Middle frontal gyrus (tissue), 1 donor: ENCODE measurements at regions not wholly inside any gene's neighbourhood (a gene's known extent, or its start where the extent isn't known, plus 50 kb on each side); places are given as distances from the start of the nearest gene placed in this dataset.

Source experiments
- DNase-seq: peaks from one replicate; pipeline ENCODE4 v3.0.0-alpha.2; 2015; ENCODE audit warnings: low spot score; ENCODE audit errors: extremely low spot score

DNA sequence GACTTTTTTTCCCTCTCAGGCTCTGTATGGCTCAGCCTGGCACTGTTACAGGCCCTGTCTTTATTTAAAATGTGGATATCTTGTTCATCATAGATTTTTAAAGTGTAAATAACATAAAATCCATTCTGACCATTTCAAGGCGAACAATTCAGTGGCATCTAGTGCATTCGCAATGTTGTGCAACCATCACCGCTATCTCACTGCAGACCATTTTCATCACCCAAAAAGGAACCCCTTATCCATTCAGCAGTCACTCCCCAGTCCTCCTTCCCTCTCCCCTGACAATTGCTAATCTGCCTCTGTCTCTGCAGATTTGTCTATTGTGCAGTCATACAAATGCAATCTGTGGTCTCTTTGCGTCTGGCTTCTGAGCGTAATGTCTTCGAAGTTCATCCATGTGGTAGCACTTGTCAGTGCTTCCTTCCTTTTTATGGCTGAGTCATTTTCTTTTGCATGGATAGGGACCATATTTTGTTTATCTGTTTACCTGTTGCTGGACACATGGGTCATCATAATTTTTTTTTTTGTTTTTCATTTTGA is 148.8 kb upstream of the LHX5 start:
- no peak for DNase-seq

DNA sequence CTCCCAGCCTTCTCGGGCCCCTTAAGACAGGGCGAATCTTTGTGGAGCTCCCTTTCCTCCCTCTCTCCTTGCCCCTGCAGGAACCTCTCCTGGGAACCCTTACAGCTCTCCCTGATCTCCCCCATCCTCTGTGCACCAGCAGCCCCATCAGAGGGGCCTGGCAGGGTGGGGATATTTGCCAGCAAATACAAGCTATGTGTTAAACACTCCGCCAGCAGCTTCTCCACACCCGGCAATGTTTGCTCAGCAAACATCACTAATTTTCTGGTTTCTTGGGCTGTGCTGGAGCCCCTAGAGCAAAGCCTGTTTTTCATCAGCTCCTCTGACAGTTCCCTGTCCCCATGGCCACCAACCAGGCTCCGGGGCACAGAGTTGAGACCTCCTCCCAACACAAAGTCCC is 147.5 kb upstream of the LHX5 start:
- no peak for DNase-seq

DNA sequence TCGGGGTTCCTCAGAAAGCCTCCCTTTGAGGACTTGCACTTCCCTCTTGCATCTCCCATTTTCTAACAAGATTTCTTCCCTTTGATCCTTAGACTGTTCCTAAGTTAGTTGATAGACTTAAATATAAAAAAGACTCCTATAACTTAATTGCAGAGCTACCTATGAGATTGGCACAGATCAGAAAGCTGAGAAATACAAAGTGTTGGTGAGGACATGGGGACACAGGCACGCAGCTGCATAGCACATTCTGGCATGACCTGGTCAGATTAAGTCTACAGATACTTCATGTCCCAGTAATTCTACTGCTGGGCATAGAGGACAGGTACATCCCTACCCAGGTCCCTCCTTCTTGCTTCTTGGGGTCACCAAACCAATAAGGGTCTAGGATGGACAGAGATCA is 141.7 kb upstream of the LHX5 start:
- DNase-seq: no peak

DNA sequence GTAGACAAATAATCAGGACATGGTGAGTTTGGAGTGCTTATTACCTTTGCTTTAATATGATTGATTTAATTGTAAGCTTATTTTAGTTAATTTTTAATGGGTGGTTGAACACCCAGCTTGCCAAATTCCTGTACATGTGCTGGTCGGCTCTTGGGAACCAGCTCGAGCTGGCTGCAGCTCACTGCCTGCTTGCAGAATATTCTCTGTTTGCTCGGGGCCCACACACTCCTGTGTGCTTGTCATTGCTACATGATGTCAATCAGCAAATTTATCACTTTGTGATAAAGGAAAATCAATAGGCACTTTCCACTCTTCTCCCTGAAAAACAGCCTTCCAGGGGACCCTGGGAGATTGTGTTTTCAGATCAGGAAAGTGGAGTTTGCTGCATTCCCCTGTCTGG is 141.1 kb upstream of the LHX5 start:
- no peak for DNase-seq

DNA sequence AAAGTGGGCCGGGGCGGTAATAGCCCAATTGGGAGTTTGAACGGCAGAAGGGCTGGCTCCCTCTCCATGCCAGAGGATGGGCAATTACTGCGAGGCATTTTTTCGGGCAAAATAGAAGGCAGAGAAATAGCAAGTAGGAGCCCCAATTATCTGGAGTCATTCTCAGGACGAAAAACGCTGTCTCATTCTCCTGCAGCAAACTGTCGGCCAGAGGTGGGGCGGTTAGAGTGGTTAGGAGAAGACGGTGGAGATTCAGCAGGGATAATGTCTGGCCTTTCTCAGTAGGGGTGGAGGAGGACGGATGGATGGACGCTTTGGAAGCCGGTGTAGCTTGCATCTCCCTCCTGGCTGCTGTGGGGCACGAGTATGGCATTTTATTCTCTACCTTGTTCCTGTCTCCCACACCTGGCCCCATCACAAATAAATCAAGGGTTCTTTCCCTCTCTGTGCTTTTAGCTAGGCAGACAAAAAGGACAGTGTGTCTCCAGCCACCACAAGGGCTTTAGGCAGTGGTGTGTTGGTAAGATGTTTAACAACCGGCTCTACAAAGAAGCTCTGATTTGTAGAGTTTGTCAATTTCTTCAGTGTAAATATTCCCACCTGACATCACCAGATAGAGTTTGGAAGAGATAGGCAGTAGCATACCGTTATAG is 140.5 kb upstream of the LHX5 start:
- DNase-seq: no peak

DNA sequence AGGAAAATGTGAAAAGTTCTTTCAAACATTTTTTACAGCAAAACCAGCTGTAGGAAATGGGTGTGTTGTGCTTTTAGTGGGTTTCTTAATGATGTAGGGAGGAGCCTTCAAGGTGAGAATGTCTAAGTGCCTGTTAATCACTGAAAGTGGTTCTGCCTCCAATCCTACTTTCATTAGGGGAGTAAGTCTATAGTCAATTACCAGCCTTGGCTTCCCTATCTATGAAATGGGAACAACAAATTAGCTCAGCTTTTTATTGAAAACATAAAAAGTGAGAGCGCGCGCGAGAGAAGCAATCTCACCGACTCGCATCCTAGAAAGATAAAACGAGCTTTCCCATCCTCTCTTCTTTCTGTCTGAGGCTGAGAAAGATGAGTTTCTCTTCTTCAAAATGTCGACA is 140.0 kb upstream of the LHX5 start:
- no peak for DNase-seq

DNA sequence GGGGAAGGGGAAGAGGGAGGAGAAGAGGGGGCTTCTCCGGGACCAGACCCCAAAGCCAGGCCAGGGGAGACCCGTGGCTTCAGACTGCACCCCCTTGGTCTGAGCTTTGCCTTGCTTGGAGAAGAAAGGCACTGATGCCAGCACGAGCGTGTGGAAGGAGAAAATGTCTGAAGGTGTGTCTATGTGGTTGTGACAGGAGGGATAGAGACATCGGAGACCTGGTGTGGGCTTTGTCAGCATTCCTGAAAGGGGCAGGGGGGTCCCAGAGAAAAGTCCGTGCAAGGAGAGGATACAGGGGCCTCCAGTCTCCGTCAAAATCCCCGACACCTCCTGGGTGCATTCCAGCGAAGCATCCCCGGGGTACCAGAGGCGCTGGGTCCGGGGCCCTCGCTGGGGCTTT is 139.0 kb upstream of the LHX5 start:
- no peak for DNase-seq

DNA sequence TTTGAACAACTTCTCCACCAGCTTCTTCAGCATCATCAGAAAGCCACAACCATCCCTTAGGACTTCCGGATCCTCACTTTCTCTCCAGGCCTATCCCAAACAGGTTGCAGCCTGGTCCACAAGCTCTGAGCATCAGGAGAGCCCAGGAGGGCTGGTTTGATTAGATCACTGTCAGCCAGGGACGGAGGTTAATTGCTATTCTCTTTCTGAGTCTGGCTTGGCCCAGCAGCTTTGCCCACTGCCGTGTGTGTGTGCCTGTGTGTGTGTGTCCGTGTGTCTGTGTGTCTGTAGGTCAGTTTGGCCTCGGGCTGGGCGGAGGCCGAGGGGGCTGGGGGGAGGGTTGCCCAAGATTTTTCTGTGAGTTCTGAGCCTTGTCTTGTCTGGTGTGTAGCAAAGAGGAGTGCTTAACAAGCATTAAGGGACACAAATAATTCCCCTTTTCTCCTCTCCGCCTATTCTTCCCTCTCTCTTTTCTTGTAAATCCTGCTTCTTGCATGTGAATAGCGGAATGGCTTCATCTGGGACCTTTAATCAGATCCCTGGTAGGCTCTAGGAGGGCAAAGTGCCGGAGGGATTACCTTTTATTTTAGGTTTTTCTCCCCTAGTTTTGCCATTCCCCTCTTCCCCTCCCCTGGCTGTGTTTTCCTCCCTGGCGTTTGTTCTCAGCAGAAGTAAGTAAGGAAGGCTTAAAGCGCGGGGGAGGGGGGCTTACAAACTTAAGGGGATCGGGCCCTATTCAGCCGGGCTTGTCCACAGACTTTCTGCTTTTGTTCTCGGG is 138.2 kb upstream of the LHX5 start:
- no peak for DNase-seq

DNA sequence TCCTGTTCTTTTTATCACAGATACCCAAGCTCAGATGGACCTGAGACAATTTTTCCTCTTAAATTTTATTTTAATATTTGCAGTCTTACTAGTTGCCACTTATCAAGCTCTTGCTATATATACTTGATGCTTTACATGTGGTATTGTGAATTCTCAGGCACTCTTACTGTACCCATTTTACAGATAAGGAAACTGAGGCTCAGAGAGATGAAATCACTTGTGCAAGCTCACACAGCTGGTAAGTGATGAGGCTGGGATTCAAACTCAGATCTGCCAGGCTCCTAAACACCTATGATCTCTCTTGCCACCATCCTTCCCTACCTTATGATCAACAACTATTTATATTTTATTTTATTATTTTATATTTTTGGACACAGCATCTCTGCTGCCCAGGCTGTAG is 133.0 kb upstream of the LHX5 start:
- DNase-seq: no peak

DNA sequence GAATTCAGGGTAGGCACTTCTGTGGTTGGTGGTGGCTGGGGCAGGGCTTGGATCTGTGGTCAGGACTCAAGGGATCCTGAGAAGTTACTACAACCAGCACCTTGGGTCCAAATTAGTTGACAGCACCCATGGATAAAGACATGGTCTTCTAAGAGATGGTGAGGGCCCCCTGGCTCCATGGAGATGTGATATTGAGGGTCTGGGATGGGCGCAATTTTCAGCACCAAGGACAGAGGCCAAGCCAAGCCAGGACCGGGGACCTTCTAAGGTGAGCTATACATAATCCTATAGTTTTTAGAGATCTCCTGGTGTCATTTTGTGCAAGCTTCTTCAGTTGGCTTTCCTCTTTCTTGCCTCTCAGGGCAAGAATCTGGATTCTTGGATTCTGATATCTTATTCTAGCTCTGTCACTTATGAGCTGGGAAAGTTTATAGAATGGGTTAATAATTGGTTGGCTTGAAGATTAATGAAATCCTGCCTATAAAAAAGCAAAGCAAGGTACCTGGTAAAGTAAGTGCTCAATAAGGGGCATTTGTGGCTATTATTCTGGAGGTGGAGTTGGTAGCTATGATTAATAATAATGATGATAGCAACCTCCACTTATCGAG is 130.1 kb upstream of the LHX5 start:
- no peak for DNase-seq

DNA sequence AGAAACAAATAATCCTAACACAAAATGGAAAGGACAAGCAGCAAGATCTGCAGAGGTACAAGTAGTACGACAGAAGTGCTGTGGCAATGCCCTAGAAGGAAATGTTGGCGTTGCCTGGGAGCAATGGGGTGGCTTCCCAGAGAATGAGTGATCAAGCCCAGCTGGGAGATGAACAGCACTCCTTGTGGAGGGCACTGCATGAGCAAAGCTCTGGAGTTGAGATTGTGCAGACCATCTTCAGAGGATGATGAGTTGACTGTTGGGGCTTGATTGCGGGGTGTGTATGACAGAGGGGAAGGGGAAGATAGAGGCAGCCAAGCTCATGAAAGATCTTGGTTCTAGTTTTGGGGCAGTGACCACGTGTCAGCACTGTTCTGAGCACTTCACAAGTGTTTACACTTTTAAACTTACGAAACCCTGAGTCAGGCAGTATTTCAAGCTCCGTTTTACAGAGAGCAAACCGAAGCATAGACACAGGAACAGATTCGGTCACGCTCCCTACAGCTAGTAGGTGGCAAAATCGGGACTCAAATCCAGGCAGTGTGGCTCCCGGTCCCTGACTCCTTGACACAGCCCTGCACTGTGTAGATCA is 127.2 kb upstream of the LHX5 start:
- DNase-seq: no peak

DNA sequence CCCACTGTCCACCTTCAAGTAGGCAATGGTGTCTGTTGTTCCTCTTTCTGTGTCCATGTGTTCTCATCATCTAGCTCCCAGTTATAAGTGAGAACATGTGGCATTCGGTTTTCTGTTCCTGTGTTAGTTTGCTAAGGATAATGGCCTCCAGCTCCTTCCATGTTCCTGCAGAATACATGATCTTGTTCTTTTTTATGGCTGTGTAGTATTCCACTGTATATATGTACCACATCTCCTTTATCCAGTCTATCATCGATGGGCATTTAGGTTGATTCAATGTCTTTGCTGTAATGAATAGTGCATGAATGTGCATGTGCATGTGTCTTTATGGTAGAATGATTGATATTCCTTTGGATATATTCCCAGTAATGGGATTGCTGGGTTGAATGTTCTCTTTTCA is 123.3 kb upstream of the LHX5 start:
- DNase-seq: no peak

DNA sequence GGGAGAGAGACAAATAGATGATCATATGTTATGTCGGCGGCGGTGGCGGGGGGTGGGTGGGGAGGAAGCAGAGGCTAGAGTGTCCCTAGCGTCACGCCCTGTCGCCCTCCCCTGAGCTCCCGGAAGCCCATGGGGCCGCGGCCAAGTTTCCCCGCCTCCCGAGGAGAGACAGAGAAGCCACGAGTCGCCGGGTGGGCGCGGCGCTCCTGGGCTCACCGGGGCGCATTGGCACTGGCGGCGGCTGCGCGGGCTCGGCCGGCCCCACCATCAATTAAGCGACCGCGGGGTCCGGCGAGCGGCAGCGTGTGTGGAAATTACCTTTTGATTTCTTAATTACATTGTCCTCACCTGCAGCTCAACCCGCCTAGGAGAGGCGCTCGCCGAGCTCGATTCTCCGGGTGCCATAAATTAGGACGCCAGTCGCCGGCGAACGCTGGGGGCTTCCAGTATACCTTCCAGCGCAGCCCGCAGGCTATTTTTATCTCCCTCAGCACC is 119.9 kb upstream of the LHX5 start:
- DNase-seq: no peak

DNA sequence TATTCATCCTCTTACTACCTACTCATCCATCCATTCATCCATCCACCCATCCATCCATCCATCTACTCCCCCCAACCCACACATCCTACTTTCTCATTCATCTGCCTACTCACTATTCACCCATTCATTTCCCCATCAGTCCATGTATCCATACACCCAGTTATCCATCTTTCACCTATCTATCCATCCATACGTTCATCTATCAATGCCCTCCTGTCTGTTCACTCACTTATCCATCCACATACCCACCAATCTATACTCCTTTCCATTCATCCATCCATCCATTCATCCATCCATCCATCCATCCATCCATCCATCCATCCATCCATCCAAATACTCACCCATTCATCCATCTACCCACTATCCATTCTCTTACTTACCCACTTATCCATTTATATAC is 117.8 kb upstream of the LHX5 start:
- no peak for DNase-seq

DNA sequence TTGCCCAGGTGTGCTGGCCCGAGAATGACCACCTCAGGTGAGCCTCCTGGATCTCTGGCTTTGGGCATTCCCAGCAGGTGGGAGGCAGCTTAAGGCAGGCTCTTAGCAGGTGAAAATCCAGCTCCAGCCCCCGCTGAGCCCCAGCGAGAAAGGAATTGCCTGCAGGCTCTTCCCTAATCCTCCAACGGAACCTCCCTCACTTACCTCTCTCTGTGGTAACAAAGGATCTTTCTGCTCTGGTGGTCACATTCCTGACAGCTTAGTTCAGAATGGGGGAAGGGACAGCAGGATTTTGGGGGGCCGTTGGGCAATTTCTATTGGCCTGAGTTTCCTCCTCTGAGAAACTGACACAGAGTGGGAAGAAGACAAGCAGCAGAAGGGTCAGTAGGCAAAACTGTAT is 116.0 kb upstream of the LHX5 start:
- DNase-seq: no peak

DNA sequence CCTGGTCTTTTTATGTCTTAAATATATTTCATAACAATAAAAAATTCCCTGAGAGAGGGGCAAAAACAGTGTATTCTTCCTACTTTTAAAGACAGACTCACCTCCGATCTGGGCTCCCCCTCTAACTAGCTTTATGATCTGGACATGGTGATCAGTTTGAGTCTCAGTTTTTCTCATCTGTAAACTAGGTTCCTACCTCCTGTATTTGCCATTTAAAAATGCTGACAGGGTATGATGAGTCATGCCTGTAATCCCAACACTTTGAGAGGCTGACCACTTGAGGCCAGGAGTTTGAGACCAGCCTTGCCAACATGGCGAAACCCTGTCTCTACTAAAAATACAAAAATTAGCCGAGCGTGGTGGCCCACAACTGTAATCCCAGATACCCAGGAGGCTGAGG is 114.8 kb upstream of the LHX5 start:
- no peak for DNase-seq

DNA sequence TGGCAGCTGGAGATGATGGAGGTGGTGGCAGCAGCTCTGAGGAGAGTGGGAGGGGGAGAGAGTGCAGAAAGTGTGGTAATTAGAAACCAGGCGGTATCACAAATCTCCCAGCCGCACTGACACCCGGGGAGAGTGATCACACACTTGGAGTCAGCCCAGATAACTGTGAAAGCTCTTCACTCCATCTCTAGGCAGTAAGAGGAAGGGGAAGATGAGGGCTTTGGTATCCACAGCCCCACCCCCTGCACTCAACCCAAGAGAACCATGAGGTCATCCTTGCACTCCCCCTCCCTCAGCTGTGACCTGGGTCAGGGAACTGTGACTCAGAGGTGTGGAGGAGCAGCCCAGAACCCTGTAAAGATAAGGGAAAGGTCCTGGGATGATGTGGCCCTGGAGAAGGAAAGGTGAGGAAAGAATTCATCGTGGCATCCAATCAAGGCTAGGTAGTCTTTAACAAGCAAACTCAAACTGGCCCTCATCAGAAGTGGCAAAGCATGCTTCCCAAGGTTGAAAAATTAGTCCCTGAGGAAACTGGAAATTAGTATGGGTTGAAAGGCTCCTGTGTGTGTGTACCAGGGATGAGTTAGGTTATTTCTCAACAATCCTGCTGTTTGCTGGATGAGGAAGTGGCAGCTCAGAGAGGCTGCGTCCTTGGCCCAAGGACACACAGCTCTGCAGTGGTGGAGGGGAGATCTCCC is 111.0 kb upstream of the LHX5 start:
- no peak for DNase-seq

DNA sequence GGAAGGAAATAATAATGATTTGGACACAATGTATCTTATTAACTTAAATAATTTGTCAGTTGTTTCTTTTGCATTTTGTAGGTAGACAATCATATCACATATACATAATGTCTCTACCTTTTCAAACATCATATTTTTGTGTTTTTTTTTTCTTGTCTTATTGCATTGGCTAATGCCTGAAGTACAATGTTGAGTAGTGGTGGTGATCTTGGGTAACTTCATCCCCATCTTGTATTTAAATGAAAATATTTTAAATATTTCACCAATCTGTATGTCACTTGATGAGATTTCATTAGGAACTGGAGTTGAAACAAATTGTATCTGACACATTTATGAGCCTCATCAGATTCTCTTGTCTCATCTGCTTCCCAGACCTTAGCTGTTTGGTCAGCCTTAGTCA is 109.7 kb upstream of the LHX5 start:
- no peak for DNase-seq

DNA sequence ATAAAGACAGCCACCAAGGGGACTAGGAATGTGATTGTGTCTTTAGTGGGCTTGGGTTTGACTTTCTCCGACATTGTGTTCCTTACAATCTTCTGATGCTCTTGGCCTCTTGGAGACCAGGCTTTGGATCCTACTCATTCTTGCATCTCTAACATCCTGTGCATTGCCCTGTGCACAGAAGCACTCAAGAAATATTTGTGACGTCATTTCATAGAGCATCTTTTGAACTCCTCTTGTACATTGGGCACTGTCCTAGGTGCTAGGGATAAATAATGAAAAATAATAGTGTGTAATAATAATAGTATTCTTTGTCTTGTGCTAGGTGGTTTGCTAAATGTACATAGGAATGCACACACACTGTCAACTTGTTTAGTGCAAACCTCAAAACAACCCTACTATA is 108.8 kb upstream of the LHX5 start:
- no peak for DNase-seq

DNA sequence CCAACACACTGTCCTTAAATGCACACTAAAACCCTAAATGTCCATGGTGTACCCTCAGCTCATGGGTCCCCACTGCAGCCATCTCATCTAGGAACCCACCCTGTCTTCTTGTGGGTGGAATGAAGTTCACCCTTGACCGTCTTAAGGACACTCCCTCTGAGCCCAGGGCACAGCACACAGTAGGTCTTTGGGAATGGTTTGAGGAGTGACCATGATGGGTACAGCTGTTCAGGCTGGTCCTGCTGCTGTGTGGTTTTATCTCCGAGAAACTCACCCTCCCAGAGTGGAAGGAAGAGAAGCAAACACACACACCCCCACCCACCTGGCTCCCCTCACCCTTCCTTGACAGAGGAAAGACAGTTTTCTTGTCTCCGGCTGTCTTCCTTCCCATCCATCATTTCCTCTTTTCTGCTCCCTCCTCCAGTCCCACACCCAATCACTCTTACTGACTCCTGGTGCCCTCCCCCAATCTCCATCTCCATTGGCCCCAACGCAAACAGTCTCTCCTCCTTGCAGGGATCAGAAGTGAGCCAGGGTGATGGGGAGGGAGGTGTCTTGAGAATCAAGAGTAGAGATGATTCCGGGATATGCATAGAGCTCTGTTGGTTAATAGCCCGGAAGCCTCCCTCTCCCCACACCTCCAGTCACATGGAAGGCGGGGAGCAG is 105.9 kb upstream of the LHX5 start:
- DNase-seq: no peak

DNA sequence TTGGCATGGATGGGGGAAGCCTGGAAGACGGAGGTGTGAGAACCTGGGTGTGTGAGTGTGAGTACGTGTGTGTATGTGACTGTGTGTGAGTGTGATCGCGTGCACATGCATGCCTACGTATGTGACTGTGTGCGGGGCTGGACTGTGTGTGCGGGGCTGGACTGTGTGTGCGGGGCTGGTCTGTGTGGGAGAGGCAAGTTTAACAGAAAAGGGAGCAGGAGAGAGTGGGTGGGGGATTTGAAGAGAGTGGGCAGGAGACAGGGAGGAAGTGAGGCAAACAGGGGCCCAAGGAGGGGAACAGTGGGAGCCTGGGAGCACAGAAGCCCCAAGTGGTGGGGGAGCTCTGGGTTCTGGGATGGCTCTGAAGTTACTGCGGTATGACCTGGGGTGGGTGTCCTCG is 103.7 kb upstream of the LHX5 start:
- DNase-seq: no peak
